ENCODE measurements at regions not wholly inside any gene's neighbourhood (a gene's known extent, or its start where the extent isn't known, plus 50 kb on each side); places are given as distances from the start of the nearest gene placed in this dataset.

GRCh38 chr6:19682859-19683258 is 154.3 kb upstream of the ID4 start:
- H3K36me3 Mint-ChIP-seq: no peaks in the 10 kb centered on the region
- peaks cover 4 to 10% of the 10 kb centered on the region in 2 donors for H3K9me3 Mint-ChIP-seq
- no peak for DNase-seq (ENCODE audit: low spot score in 2 of 2)
- no peak for ATAC-seq
- no peak overlapping the region for H3K27ac Mint-ChIP-seq

DNA sequence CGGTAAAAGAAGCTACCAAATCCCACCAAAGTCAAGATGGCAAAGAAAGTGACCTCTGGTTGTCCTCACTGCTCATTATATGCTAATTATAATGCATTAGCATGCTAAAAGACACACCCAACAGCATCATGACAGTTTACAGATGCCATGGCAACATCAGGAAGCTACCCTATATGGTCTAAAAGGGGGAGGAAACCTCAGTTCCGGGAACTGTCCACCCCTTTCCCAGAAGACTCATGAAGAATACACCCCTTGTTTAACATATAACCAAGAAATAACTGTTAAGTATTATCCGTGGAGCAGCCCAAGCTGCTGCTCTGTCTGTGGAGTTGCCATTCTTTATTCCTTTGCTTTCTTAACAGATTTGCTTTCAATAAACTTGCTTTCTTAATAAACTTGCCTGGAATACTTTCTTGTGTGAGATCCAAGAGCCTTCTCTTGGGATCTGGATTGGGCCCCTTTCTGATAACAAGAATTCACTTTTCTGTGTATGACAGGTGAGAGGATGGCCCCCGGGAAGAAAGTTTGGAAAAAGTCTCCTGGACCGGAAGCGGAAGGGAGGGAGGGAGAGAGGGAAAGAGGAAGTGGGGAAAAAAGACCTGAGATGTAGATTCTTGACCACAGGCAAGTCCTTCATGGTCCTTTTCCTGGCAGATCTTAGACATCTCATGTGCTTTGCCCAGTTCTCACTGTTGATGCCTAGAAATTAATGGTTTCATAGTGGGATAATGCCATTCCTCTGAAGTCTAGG is 146.7 kb upstream of the ID4 start:
- H3K27ac Mint-ChIP-seq: no peak overlapping the region
- H3K9me3 Mint-ChIP-seq: peaks cover 9 to 10% of the 10 kb centered on the region in 2 donors
- ATAC-seq (no peak), DNase-seq (ENCODE audit: low spot score in 2 of 2) (no peak)
- no peaks in the 10 kb centered on the region for H3K36me3 Mint-ChIP-seq

- DNase-seq (ENCODE audit: low spot score in 2 of 2) (no peak), ATAC-seq (no peak)
- Mint-ChIP-seq H3K36me3 (no peaks in the 10 kb centered on the region), H3K27ac (no peak overlapping the region), H3K9me3 (peaks cover 9 to 10% of the 10 kb centered on the region in 2 donors)
These were observed 145.6 kb upstream of the ID4 start for GRCh38 chr6:19691465-19692167.

- Mint-ChIP-seq H3K27ac (no peak overlapping the region), H3K36me3 (no peaks in the 10 kb centered on the region), H3K9me3 (peaks cover 0 to 6% of the 10 kb centered on the region in 2 donors)
- ATAC-seq (no peak), DNase-seq (ENCODE audit: low spot score in 2 of 2) (no peak)
These were observed 144.5 kb upstream of the ID4 start for GRCh38 chr6:19692506-19693298.

DNA sequence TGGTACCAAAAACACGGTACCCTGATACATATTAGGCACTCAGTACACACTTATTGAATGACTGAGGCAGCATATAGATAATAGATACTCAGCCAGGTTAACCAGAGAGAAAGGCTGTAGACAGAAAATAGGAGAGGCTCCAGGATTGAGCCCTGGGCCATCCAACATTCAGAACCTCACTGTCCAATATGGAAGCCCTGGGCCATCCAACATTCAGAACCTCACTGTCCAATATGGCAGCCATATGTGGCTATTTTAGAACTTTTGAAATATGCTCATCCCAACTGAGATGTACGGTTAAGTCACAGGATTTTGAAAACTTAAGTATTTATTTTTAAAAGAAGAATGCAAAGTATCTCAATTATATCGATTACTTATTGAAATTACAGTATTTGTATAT is 142.5 kb upstream of the ID4 start:
- Mint-ChIP-seq H3K27ac (no peak overlapping the region), H3K9me3 (peaks cover 7 to 13% of the 10 kb centered on the region in 2 donors), H3K36me3 (peaks cover 0 to 4% of the 10 kb centered on the region in 2 donors)
- no peak for DNase-seq (ENCODE audit: low spot score in 2 of 2)
- no peak for ATAC-seq

DNA sequence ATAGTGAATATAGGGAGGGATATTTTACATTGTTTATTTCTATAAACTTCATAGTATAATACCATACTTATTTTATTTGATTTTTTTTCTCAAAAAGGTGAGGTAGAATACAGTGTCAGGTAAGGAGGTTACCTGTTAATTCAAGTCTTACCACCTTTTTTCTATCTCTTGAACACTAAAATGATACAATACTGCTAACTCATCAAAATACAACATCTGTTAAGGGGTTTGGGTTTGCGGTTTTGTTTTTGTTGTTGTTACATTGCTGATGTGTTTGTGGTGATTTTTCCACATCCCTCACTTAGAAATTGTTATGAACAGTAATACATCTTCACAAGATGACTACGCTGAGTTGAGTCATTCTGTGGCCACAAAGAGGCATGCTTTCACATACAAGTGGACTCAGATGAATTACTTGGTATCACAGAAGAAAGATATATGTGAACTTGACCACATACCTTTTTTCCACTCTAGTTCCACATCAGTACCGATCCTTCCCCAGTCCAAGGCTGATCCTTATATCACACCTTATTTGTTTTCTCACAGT is 139.4 kb upstream of the ID4 start:
- peaks cover 0 to 4% of the 10 kb centered on the region in 2 donors for H3K36me3 Mint-ChIP-seq
- peak in 1 of 2 donors; percentile 38 for ATAC-seq
- peaks cover 14% of the 10 kb centered on the region in 2 donors for H3K9me3 Mint-ChIP-seq
- no peak for DNase-seq (ENCODE audit: low spot score in 2 of 2)
- no peak overlapping the region for H3K27ac Mint-ChIP-seq

DNA sequence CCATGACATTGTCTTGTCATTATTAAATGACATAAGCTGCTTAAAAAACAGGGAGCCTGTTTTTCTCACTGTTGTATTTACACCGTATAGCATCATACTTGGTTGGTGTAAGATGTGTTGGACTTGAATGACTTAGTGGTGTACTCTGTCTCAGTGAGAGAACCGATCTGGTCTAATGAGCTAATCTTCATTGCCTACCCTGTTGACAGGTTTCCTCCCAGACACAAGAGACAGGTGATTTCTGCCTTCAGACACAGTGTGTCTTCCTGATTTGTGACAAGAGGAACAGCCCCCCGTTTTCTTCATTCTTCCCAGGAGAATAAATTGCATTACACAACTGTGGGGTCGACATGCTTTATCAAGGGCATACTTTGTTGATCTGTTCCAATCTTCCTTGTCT is 137.2 kb upstream of the ID4 start:
- ATAC-seq: no peak
- Mint-ChIP-seq H3K27ac (no peak overlapping the region), H3K36me3 (peaks cover 0 to 4% of the 10 kb centered on the region in 2 donors), H3K9me3 (peaks cover 14% of the 10 kb centered on the region in 2 donors)
- no peak for DNase-seq (ENCODE audit: low spot score in 2 of 2)

DNA sequence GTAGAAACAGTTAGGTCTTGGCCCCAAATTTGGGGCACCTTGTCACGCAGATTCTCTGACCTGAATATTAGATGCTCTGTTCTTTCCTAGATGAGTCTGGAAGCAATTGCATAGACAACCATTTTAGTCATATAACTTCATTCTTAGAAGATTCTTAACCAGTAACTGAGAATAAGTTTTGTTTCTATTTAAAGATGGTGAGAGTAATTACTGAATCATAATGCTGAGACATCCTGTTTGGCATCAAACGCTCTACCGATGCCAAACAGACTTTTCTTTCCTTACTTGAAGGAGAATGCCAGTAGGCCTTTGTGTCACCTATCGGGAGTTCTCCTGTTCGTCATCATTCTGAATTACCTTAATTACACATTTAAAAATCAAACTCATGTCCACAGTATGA is 131.6 kb upstream of the ID4 start:
- no peaks in the 10 kb centered on the region for H3K36me3 Mint-ChIP-seq
- DNase-seq (ENCODE audit: low spot score in 2 of 2) (no peak), ATAC-seq (no peak)
- peaks cover 0 to 6% of the 10 kb centered on the region in 2 donors for H3K9me3 Mint-ChIP-seq
- no peak overlapping the region for H3K27ac Mint-ChIP-seq

DNA sequence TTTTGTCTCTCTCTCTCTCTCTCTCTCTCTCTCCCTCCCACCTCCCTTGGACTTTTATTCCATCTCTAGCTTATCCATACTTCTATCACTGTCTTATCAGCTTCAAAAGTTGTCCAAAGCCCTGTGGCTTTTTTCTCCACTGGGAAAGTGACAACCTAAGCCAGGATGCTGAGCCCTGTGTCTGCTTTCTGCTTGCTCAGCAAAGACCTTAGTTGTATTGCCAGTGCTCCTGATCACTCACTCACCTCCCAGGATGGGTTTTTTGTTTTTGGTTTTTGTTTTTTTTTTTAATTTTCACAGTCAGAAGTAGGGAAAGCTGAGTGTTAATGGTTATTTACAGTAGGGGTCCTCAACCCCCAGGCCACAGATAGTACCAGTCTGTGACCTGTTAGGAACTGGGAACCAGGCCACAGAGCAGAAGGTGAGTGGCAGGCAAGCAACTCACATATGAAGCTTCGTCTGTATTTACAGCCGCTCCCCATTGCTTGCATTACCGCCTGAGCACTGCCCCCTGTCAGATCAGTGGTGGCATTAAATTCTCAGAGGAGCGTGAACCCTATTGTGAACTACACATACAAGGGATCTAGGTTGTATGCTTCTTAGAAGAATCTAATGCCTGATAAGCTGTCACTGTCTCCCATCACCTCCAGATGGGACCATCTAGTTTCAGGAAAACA is 125.0 kb upstream of the ID4 start:
- no peak for DNase-seq (ENCODE audit: low spot score in 2 of 2)
- peaks cover 0 to 6% of the 10 kb centered on the region in 2 donors for H3K9me3 Mint-ChIP-seq
- ATAC-seq: no peak
- H3K36me3 Mint-ChIP-seq: no peaks in the 10 kb centered on the region
- H3K27ac Mint-ChIP-seq: no peak overlapping the region

DNA sequence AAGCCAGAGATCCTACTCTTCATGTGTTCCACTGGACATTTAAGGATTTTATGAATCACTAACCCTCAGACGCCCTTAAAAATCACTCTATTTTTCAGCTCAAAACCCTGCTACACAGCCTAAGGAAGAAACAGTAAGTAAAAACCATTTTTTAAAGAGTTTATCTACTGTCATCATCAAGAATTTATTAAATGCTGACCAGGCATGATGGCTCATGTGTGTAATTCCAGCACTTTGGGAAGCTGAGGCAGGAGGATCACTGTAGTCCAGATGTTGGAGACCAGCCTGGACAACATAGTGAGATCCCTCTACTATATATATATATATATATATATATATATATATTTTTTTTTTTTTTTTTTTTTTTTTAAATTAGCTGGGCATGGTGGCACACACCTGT is 124.2 kb upstream of the ID4 start:
- no peak for ATAC-seq
- Mint-ChIP-seq H3K27ac (no peak overlapping the region), H3K36me3 (no peaks in the 10 kb centered on the region), H3K9me3 (peaks cover 0 to 6% of the 10 kb centered on the region in 2 donors)
- no peak for DNase-seq (ENCODE audit: low spot score in 2 of 2)

DNA sequence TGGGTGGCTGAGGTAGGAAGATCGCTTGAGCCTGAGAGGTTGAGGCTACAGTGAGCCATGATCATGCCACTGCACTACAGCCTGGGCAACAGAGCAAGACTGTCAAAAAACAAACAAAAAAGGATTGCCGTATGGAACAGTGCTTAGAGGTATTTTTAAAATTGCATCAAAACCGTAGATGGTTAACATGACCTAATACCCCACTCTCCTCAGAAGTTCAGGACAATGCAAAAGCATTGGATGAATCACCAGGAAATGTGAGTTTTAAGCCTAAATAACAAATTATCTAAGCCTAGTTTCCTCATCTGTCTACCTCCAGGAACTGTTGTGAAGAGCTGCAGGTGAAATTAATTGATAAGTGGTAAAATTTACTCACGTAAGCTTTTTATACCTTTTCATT is 123.8 kb upstream of the ID4 start:
- no peaks in the 10 kb centered on the region for H3K36me3 Mint-ChIP-seq
- no peak for DNase-seq (ENCODE audit: low spot score in 2 of 2)
- no peak for ATAC-seq
- H3K27ac Mint-ChIP-seq: no peak overlapping the region
- peaks cover 0 to 6% of the 10 kb centered on the region in 2 donors for H3K9me3 Mint-ChIP-seq

- Mint-ChIP-seq H3K36me3 (no peaks in the 10 kb centered on the region), H3K27ac (no peak overlapping the region)
These were observed 123.2 kb upstream of the ID4 start for GRCh38 chr6:19713984-19714383.

DNA sequence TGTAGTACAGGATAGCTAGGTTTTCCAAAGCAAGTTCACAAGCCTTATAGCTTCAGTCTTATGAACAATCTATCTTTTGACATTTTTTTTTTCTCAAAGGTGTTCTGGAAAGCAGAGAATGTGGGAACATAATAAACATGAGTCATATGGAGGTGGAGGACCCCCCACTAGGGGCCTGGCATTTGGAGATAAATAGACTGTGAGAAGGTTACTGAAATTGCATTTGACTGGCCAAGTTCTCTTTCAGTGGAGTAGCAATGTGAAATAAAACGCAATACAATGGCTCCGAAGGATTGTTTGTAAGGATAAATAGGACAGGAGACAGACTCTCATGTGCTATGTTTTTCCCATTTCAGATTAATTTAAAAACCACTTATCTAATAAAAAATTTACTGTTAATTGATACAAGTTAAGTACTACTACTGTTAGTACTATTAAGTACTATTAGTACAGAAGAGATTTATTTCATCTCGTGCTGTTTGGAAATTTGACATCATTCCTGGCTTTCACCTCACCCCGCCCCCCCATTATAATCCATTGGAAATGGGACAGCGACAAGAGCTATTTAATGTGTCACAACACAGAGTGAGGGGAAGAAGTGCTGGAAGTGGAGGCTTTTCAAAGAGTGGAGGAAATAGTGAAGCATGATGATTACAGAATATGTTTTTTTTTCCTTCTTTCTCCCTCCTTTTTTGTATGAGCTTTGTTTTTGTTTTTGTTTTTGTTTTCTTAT is 122.6 kb upstream of the ID4 start:
- DNase-seq (ENCODE audit: low spot score in 2 of 2) (no peak), ATAC-seq (no peak)
- Mint-ChIP-seq H3K9me3 (peaks cover 0 to 3% of the 10 kb centered on the region in 2 donors), H3K27ac (no peak overlapping the region), H3K36me3 (no peaks in the 10 kb centered on the region)

More at GRCh38 chr6:19713984-19714383, 123.2 kb upstream of the ID4 start:
- DNase-seq (ENCODE audit: low spot score in 2 of 2): no peak
- no peak for ATAC-seq
- peaks cover 0 to 5% of the 10 kb centered on the region in 2 donors for H3K9me3 Mint-ChIP-seq

DNA sequence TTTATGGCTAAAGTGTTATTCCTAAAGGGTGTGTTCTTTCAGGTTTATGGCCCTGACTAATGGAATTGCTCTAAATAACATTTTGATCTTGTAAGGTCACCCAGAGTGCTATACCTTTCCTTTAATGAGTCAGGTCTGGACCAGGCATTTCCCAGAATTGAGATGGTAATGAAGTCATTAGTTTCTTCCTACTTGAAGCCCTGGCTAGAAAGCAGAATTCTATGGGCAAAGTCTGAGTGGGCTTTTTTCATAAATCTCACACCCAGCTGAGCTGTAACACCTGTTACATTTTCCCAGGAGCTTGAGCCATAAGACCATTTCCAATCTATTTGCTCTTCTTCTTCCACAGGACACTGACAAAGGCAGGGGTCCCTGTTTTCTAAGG is 122.0 kb upstream of the ID4 start:
- ATAC-seq (no peak), DNase-seq (ENCODE audit: low spot score in 2 of 2) (no peak)
- Mint-ChIP-seq H3K9me3 (peaks cover 0 to 3% of the 10 kb centered on the region in 2 donors), H3K27ac (no peak overlapping the region), H3K36me3 (no peaks in the 10 kb centered on the region)

DNA sequence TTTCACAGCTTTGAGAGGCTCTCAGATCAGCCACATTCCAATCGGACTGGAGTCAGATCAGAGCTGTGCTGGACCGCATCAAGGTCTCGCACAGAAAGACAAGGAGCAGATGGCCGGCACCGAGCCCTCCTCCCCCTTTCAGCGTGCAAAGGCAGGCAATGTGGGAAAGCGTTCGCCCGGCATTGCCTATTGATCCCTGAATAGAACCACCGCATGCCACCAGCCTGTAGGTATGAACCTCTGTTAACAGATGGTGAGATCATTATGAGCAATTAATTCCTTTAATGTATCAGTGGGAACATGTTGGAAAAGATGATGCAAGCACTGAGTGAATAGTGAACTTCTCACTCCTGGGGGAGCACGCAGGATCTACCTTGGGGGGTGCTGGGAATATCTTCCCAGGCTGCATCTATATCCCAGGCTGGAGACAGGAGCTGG is 117.5 kb upstream of the ID4 start:
- H3K27ac Mint-ChIP-seq: peak overlapping the region in 1 of 2 donors; percentile 72
- no peaks in the 10 kb centered on the region for H3K36me3 Mint-ChIP-seq
- no peaks in the 10 kb centered on the region for H3K9me3 Mint-ChIP-seq

More for the DNA sequence above, 117.5 kb upstream of the ID4 start:
- no peak for ATAC-seq
- DNase-seq (ENCODE audit: low spot score in 2 of 2): no peak

All from activated naive CD4-positive, alpha-beta T cell treated with anti-CD3 and anti-CD28 coated beads, Interleukin-2, amount 50 U/mL, for 72 hours (primary cell).